GM18873 (cell line): ENCODE measurements at regions not wholly inside any gene's neighbourhood (a gene's known extent, or its start where the extent isn't known, plus 50 kb on each side); places are given as distances from the start of the nearest gene placed in this dataset.

Experiments used
- ATAC-seq: cut with Tn5 transposase; IDR thresholded peaks from one replicate; pipeline ENCODE4 v1.9.1; 2021; ENCODE audit warnings: mild to moderate bottlenecking, moderate library complexity, moderate number of reproducible peaks; ENCODE audit not compliant: unreplicated experiment, low FRiP score

DNA sequence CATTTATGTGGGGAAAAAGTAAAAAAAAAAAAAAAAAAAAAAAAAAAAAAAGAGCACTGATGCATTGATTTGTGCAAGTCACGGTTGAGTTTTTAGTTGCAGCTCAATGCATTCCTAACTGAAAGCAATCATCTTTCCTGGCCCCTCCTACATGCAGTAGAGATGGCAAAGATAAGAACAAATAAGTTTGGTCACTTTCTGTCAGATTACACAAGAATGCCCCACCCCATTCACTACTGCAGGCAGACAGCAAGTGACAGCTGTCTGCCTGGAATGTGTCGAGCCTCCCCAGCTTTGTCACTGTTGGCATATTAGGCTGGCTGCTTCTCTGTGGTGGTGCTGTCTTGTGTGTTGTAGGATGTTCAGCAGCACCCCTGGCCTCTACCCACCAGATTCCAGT is 243.5 kb downstream of the FOXL1 start:
- ATAC-seq, result no peak

DNA sequence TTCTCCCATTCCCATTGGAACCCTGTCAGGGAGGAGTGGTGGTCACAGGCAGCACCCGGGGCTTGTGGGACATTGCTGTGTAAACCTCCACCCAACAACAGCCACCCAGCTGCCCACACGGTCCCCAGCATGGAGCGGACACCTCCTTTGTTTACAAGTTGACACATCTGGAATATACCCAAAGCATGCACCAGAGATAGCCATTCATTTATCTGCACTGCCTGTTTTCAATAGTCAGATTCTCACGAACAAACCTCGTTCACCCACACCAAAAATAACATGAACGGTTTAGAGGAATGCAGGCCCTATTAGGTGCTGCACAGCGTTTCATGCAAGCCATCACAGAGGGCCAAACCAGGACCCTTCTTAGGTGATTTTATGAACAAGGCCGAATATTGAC is 244.8 kb downstream of the FOXL1 start:
- no peak for ATAC-seq

DNA sequence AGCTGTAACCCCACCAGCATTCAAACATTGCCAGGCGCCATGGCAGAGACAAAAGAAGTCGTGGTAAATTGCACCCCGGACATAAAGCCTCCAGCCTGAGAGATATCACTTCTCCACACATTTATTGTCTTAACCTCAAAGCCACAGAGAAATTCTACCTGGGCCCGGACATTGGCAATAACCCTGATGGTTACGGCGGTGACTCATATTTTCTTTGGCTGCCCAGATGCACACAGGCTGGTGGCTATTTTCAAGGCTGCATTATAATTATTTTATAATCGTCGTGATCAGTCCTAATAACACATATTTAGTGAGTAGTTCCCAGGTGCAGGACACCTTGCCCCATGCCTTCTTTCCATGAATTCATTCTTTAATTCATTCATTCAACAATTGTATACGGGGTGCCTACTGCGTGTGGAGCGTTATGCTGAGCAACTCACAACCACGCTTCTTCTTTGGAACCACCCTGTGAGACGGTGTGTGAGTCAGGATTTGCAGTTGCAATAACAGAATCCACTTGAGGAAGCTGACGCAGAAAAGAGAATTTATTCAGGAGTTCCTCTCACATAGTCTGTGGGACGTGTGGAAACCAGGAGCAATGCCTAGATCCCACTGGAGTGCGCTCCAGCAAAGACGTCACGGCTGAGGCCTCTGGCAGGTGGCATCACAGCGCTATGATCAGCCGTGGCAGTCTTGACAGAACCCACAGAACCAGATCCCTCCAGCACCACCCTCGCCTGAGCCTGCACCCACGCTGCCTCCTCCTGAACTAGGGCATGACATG is 245.7 kb downstream of the FOXL1 start:
- ATAC-seq, result no peak

DNA sequence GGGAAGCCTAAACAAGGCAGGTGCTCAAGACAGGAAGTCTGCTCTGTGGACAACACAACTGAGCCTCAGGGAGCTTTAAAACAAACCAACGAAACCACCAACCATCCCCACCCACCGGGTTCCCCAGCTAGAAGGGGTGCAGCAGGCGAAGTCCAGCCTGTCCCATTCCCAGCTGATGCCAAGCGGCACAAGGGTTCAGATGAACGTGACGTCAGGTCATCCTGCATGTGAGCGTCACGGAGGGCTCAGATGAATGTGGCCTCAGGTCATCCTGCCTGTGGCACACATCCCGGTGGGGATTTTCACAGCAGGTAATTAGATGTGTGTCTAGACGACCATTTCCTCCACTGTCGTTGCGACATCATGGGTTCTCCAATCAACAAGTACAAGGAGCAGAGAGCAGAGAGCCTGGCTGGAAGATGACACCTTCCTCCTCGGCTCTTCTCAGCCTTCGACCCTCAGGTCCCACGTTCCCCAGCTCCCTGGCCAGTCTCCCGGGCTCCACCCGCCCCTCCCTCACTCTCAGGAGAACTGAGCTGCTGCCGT is 246.5 kb downstream of the FOXL1 start:
- ATAC-seq, result no peak

DNA sequence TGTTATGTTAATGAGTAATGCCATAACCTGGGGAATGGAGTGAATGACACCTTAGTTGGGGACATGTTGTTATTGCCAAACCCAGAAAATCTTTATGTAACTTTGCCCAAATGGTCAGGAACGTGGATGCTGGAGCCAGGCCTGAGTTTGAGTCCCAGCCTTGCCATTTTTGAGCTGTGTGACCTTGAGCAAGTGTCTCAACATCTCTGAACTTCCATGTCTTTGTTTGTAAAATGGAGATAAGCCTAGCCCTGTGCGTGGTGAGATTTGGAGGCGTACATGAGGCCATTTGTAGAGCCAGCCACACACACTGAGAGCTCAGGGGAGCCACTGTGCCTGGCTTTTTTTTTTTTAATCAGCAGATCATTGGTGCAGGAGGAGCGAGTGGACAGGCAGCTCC is 247.3 kb downstream of the FOXL1 start:
- ATAC-seq, result no peak

DNA sequence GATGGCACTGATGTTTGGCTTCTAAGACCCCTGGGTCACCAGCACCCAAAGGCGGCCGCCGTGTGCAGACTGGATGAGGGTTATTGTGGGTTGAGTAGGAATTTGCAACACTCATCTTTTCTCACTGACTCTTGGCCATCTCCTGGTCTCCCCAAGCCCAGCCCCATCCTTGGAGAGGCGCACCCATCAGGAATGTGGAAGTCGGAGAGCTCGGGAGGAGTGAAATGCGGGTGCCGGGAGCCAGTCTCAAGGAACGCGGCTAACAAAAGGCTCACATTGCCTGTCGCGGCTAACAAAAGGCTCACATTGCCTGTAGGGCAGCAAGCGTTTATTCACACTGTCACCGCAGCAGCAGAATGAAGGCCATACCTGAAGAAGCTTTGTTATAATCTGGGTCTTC is 248.6 kb downstream of the FOXL1 start:
- no peak for ATAC-seq

DNA sequence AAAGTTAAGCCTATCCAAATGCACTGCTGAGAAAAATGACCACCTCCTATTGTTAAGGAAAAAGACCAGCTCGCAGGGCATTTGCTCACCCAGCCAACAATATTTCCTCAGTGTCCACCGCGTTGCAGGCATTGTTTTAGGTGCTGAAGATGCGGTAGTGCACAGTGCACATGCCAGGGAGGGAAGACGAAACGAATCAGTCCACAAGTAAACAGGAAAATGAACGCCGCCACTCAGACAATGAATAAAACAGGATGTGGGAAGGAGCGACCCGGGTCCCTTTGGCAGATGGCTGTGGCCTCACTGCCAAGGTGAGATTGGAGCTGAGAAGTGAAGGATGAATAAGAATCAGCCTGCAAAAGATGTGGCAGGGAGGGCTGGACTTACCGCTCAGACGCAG is 249.2 kb downstream of the FOXL1 start:
- no peak for ATAC-seq

DNA sequence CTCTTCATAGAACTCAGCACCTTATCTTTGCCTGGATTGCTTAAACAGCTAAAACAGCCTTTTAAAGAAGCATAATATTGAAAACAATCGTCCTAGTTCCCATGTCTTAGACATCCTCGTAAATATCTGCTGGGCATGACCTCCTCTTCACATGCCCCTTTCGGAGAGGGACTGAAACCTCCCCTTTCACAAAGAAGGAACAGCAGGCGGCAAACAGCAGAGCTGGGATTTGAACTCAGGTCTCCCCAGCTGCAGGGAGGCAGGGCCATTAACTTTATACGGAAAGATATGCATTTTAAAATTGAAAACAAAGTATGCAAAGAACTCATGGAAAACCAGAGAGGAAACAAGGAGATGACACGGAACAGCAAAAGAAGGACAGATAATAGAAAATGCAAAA is 249.9 kb downstream of the FOXL1 start:
- no peak for ATAC-seq

DNA sequence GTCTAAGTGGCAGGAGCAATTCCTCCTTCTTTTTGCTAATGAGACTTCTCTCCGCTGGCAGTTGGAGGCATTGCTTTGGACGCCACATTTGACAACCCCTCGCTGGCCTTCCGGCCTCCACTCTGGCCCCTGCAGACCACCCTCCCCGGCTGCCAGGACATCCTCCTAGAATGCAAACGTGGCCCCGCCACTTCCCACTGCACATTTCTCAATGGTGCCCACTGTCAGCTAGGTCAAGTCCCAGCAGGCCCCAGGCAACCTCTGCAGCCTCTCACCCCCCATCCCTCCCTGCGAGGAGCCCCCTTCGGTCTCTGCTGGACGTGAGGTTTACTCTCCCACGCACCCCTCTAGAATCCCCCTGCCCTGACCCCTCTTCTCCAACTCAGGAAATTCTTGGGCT is 250.3 kb downstream of the FOXL1 start:
- no peak for ATAC-seq

DNA sequence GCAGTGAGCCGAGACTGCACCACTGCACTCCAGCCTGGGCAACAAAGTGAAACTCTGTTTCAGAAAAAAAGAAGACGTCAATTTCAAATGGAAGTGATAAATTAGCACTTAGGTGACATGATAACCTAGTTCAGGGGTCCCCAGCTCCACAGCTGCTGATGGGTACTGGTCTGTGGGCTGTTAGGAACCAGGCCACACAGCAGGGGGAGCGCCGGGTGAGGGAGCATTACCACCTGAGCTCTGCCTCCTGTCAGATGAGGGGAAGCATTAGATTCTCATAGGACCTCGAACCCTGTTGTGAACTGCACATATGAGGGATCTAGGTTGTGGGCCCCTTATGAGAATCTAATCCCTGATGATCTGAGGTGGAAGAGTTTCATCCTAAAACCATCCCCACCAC is 253.0 kb downstream of the FOXL1 start:
- no peak for ATAC-seq

DNA sequence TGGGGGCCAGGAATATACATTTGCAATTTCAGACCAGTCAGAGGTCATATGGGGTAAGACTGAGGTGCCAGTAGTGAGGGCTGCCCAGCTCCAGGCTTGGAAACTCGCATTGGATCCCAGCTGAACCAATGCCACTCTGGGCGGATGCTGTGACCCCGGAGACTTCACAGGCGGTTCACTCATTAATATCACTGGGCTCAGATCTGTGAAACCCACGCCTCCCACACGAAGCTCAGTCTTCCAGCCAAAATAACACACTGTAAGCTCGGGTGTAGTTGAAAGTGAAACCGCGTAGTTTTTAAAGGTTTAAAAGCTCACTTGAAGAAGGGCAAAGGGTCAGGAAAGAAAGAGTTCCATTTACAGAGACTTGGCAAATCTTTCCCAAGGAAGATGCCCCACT is 254.8 kb downstream of the FOXL1 start:
- ATAC-seq, result no peak

DNA sequence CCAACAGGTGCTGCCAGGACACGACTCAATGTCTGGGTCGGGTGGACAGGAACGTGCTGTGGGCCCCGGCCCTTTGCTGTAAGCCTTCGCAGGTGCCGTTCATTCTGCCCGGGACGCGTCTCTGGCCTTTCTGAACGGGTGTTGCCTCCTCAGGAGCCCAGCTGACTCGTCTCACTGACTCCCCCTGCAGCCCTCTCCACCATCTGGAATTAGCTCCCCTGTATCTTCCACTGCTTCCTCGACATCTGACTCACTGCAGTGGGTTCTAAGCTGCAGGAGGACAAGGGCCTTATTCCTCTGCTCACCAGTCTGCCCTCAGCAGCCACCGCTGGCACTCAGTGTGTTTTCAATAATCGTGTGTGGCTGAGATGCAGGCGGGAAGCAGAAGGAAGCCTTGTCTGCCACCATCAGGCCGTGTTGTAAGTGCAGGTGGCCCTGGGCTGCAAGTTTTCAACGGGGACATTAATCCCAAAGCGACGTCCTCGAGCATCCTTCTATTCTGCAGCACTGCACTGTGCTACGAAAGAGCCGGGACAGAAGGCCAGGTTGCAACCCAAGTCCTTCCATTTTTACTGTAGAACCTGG is 256.2 kb downstream of the FOXL1 start:
- ATAC-seq, result no peak

DNA sequence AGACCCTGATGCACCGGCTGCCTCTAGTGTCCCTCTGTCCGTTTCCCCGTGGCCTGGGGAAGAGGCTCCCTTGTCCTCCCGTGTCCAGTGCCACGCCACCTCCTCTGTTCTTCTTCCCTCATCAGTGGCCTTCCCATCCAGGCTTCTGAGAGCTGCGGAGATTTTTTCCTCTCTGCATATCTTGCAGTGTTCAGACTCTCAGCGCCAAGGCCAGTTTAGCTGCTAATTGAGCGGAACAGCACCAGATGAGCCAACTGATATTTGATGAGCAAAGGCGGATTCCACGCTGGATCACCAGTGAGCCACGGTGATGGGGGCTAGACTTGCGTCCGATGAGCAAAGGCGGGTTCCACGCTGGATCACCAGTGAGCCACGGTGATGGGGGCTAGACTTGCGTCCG is 257.6 kb downstream of the FOXL1 start:
- no peak for ATAC-seq

DNA sequence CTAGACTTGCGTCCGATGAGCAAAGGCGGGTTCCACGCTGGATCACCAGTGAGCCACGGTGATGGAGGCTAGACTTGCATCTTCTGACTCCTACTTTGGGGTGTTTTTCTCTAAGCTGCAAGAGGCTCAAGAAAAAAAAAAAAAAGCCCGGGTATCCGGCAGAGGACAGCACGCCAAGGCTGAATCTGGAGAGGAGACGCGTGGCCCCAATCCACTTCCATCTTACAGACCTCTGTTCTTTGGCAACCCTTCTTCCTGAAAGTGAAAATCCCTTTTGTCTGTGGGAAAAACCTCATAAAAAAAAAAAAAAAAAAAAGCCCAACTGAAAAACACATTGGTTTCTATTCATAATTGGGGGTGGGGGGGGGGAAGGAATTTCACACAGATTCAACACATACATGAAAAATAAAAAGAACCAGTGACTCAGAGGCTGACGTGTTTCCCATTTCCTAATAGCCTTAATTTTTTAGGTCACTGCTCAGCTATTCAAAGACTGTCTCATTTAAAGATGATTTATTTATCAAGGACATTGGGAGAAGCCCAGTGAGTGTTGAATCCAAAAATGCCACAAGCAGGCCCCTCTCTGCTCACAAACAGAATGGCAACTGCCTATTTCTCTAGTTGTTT is 258.3 kb downstream of the FOXL1 start:
- no peak for ATAC-seq

DNA sequence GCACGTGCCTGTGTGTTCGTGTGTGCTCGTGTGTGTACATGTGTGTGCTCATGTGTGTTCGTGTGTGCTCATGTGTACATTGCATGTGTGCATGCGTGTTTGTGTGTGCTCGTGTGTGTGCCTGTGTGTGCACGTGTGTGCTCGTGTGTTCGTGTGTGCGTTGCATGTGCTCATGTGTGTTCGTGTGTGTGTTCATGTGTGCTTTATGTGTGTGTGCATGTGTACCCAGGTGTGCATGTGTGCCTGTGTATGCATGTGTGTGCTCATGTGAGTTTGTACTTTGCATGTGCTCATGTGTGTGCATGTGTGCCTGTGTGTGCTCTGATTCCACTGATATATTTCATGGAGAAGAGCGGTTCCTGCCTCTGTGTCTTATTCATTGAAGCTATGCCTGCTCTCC is 265.5 kb downstream of the FOXL1 start:
- no peak for ATAC-seq

DNA sequence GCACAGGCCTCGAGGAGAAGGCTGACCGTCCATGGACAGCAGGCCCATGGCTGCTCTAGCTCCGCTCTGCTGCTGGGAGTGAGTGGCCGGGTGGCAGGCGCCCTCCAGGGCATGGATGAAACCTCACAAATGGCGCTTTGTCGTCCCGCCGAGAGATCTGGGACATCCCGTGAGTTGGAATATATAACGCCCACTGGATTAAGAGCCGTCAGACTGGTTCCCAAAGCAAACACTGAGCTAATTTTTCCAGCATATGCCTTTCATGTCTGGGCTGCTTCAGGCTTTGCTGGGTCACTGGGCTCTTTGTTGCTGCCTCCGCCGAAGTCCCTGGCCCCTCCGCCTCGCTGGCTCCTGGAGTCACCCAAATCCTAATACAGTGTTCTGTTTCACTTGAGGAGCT is 266.3 kb downstream of the FOXL1 start:
- ATAC-seq, result no peak

DNA sequence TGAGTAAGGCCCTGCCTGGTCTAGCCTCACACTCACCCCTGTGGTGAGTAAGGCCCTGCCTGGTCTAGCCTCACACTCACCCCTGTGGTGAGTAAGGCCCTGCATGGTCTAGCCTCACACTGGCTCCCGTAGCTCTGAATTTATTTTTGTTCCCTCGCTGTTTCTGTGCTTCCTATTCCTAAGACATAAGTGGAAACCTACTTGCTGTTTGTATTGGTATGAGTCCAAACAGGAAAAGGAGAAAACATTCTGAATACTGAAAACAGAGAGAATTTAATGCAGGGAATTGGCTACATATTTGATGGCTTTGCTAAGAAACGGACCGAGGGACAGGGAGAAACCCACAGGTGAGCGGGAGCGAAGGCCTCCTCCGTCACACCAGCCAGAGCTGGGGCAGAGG is 267.8 kb downstream of the FOXL1 start:
- ATAC-seq, result no peak

DNA sequence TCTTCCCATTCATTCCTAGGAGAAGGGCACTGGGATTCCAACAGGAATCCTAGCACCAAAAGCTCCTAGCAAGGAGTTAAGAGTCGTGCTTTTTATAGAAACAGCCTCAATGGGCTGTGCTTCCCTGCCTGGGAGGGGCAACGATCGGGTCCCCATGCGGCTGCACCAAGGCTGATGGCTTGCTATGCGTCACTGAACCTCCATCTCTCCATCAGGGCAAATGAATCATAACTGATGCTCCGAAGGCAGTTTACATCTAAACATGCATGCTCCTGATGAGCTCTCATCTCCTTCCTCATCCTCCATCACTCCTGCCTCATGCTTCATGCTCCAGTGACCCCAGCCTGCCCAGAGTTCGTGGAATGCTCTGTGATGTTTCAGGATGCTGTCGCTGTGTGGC is 270.5 kb downstream of the FOXL1 start:
- ATAC-seq, result no peak

DNA sequence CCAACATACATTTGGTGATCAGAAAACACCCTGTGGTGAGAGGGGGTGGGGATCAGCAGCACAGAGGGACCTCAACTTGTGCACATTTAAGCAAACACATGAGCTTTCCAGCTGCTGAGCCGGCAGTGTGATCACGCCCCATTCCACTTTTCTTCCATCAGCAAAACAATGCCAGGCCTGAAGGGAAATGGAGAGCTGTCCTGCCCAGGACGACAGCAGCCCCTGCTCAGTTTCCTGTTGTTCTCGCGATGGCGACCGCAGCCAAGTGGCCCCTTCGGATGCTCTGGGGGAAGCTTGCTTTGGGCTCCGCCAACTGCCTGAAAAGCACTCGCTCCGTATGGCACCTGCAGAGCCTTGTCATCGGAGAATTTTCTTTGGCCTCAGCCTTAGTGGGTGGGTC is 272.3 kb downstream of the FOXL1 start:
- no peak for ATAC-seq

DNA sequence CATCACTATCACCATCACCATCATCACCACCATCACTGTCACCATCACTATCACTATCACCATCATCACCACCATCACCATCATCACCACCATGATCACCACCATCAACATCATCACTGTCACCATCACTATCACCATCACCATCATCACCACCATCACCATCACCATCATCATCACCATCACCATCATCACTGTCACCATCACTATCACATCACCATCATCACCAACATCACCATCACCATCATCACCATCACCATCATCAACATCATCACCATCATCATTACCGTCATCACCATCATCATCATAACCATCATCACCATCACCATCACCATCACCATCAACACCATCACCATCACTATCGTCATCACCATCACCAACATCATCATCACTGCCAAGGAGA is 273.8 kb downstream of the FOXL1 start:
- no peak for ATAC-seq

DNA sequence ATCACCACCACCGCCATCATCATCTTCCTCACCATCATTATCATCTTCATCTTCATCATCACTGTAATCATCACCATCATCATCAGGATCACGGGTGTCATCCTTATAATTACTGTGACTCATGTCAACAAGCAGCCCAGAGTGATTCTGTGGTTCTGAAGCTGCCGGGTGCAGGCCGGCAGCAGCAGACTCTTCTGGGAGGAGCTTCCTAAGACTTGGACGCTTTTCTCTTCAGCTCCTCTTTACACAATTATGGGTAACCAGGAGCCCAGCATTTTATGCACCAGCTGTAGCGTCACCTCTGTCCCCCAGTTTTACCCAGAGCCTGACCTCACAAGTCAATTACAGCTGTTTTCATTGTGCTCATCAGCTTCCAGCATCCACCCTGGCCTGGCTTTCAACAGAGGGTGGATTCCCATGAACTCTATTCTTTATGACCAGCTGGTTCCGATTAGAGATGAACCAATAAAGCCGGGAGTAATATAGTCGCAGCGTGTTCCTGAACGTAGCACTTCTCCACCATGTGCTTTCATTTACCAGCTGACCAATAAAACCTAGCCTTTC is 275.8 kb downstream of the FOXL1 start:
- no peak for ATAC-seq
